Kidney capillary endothelial cell (primary cell): ENCODE measurements at regions not wholly inside any gene's neighbourhood (a gene's known extent, or its start where the extent isn't known, plus 50 kb on each side); places are given as distances from the start of the nearest gene placed in this dataset.

Experiments used
- DNase-seq: peaks from one replicate; pipeline ENCODE4 v3.0.0-alpha.2; 2018; ENCODE audit warnings: low spot score

DNA sequence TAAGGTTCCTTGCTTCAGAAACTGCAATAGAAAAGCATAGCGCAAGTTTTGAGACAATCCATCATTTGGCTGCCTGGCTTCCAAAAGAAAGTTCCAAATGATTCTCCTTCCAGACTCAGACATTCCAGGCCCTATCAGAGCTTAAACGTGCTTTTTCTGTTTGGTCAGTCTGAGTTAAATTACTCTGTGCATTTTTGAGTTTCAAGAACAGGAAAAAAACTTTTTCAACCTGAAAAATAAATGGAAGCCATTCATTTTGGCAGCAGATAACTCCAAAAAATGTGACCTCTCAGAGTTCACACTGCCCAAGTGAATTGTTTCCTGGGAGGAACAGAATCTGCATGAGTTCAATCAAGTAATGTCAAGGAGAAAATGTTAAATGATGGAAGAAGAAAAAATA, 354.2 kb downstream of the CXCL12 start:
- no peak for DNase-seq

DNA sequence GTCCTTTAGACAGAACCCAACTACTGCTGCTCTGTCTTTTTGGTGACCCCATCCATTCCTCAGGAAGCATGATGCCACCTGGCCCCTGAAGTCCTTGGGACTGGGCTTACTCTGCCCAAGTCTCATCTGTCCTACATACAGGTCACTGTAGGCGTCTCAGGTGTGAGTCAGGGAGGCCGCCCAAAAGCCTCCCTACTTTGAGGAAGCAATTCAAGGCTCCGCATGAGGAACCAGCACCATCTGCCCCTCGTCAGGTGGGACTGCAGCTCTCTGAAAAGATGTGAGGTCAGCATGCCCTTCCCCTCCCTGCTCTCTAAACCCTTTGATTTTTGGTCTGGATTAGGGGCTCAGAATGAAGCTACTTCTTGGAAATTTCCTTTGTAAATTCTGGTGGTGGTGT, 354.8 kb downstream of the CXCL12 start:
- no peak for DNase-seq

- DNase-seq, result no peak
These were observed 356.3 kb downstream of the CXCL12 start for GRCh38 chr10:44028384-44029137.

GRCh38 chr10:44024356-44025116, 360.4 kb downstream of the CXCL12 start:
- no peak for DNase-seq

- DNase-seq, result no peak
These were observed 361.4 kb downstream of the CXCL12 start for GRCh38 chr10:44023517-44023916.

DNA sequence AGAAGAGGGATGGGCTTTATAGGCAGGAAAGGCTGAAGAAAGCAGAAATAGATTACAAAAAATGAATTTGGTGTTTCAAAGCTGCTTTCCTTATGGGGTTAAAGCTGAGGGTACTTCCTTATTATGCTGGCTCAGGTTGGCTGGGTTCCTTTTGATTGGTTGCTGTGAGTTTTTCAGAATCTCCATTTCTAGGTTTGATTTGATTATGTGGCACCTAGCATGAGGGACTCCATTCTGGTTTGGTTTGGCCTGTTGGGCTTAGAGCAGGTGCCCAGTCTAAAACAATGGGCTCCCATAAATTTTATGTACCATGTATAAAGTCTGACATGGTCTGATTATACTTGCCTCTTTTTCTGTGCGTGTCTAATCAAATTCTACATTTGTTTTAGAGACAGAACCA, 362.7 kb downstream of the CXCL12 start:
- no peak for DNase-seq

DNA sequence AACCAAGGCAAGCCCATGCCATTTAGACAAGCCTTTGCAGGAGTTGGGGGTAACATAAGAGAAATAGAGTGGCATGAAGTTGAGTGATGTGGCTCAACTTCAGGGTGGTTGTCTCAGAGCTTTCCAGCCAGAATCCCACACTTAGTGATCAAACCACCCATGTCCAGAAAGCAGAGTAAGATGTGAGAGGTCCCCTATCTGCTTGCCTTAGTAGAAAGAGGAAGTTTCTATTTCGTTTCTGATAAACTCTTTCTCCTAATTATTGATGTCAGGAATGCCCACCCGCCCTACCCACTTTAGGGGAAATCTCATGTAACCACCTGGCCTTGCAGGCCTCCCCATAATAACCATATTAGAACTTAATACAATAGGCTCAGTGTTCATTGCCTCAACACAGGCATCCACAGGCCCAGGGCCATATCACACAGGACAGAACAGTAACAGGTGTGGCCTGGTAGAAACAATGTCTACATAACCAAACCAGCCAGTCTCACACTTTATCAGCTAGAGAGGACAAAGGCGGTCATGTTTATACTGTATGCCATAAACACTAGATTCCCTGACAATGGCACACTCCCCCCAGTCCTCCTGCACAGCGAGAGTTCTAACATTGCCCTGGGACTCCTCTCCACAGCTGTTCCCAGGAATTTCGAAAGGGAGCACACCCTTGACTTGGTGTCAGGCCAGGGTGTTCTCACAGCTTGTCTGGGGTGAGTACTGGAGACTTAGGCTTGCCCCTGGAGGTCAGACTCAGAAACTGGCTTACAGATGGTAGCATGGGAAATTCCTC, 364.4 kb downstream of the CXCL12 start:
- no peak for DNase-seq

DNA sequence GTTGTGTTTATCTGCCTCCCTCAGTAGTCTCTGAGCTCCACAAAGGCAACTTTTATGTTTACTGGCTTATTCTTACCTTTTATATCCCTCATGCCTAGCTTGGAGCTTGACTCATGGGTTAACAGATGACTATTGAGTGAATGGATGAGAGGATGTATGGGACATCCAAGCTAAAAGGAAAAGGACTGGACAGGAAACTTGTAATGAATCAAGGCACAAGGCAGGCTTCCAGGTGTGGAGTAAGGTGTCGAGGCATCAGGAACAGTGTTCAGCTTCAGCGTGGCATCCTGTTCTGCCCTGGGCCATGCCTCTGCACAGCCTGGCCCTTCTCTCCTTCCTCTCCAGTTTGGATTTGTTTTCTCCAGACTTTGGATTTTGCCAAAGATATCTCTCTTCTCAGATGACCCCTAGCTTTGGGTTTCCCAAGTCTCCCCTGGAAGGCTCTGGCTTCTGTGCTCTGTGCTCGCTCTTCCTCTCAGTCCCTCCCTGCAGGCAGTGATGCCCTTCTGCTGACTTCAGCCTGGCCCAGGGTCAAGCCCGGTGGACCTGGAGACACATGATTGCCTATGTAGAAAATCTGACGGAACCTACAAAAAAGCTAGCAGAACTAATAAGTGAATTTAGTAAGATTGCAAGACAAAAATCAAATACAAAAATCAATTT, 367.3 kb downstream of the CXCL12 start:
- DNase-seq, result peak; percentile 44

DNA sequence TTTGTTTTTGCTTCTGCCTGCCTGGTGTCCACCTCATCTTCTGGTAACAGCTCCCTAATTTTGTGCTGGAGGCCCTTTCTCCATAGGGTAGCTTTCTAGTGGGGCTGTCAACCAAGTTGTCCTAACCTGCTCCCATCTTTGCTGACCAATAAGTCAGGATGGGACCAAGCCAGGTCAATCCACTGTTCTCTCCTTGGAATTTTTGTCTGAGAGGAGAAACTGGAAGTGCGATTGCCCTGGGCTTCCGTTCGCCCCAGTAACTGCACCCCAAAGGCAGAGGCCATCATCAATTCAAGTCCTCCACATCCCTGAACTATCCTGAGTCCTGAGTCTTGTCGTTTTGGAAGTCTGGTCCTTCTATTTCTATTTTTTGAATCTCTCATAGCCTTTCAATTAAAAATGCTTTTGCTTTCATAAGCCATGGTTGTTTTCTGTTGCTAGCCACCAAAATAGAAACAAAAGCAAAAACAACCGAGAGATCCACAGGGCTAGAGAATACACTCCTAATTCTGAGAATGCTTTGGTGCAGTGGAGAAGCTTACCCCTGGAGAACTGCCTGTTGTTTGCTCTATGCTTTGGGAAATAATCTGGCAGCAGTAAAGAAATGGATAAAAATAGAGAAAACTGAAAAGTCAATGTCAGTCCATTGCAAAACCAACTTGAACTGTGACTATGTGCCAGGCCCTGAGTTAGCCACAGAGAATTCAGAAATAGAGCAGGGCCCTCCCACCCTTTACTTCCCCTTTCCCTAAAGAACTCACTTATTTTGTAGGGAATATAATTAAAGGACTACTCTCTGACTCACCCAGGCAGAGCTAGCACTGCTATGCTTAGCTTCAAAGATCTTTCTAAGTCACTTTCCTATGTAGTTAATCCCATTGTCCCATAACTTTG, 368.1 kb downstream of the CXCL12 start:
- no peak for DNase-seq

DNA sequence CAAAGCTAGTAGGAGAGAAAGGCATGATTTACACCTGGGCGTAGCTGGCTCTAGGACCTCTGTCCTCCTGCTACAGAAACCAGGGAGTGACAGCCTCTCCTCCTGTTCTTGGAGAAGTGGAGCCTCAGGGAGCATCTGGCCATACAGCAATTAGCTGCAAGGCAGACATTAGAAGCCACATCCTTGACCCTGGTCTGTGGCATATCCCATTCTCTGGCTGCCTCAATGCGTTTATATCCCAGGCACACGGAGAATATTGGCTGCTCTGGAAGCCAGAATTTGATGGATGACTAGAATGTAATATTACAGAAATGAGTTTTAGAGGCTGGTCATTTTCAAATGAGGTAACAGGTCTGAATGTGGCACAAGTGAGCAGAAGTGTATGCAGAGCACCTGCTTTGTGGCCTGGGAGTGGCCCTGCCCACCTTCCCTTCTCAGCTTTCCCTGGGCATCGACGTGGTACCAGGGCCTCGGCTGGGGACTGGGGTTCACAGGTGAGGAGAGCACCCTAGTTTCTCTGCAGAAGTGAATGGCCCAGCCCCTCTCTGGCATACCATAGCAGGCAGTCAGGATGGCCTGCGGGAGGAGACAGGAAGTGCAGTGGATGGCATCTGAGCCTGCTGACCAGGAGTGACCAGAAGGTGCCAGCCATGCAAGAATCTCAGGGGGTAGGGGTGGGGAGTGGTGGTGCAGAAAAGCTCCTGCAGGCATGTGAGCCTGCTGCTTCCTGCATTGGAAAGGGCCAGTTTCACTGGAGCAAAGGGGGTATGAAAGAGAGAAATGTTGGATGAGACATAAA, 367.2 kb upstream of the ZNF32 start:
- DNase-seq, result no peak

GRCh38 chr10:44014644-44015250, 366.1 kb upstream of the ZNF32 start:
- no peak for DNase-seq

- no peak for DNase-seq
These were observed 365.3 kb upstream of the ZNF32 start for GRCh38 chr10:44013981-44014380.

DNA sequence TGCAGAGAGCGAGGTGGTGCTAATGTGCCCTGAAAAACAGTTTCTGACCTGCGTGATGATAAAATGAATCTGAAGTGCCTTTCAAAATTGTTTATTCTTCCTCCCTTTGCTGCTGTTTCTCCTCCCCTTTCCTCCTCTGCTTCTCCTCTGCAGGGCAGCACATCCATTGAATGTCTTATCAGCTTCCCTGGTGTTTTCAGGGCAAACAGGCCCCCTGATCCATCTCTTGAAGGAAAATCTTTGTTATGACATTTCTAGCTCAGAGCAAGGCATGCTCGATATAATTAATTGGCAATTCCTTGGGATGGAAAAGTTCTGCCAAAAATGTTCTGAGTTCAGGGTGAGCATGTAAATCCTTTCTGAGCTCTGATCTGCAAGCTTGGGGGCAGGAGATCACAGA, 364.2 kb upstream of the ZNF32 start:
- DNase-seq, result no peak

DNA sequence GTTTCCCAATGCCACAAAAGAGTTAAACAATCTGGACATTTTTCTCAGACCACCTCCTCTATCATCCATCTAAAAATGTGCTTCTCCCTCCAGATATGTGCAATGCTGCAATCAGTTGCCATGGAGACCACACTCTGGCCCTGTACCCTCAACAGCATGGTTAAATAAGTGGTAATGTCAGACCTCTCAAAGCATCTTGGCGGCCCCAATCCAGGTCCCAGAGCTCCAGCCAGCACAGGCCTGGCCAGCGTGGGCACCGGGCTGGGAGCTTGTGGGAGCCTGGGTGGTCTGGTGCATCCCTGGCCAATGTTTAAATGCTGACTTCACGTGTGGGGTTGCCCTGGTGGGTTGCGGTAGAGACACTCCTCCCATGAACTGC, 362.9 kb upstream of the ZNF32 start:
- DNase-seq, result no peak

- peak; percentile 80 for DNase-seq
These were observed 362.4 kb upstream of the ZNF32 start for GRCh38 chr10:44010873-44011602.

- no peak for DNase-seq
These were observed 361.4 kb upstream of the ZNF32 start for GRCh38 chr10:44009891-44010632.

DNA sequence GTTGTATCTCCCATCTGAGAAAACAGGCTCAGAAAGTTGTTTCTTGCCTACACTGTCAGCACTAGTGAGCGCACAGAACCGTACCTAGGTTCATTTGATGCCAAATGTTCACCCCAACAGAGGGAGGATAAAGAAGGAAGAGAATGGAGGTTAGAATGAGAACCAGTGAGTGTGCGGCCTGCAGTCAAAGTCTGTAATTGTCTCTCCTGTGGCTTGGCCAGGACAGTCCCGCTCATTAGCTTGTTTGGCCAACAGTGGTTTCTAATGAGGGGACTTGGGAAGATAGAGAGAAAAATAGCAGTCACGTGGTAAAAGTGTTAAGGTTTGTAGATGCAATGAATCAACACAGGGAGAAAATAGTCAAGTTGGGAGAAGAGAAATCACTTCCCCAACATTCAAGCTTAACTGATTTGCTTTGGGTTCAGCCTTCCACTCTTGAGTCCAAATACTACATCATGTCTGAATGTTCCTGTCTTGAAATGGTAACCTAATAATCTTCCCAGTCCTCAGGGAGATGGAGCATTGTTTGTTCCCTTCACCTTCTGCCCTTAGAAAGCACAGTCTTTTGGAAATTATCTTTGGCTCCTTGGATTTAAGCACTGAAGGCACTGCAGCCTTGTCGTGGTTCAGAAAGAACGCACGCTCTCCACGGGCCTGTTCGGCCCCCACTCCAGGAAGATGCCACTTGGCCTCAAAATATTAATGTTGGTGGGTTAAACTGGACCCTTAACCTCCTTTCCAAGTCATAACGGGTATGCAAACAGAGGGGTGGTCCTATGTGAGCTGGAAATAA, 360.4 kb upstream of the ZNF32 start:
- no peak for DNase-seq
